Lung (tissue), 11 donors: ENCODE measurements at regions not wholly inside any gene's neighbourhood (a gene's known extent, or its start where the extent isn't known, plus 50 kb on each side); places are given as distances from the start of the nearest gene placed in this dataset.
A peak's percentile ranks its signal among the peaks of the same experiment; 100 is the strongest.

Experiments used
- ATAC-seq: fragments of 200-7000 bp; cut with Tn5 transposase; one replicate; pipeline ENCODE4 v1.9.1; 2020; ENCODE audit warnings: moderate number of reproducible peaks; ENCODE audit not compliant: insufficient read depth, low FRiP score
- DNase-seq, 3 donors: peaks; one replicate each; pipeline ENCODE4 v3.0.0-alpha.2; 2013 to 2017
- H3K27ac ChIP-seq, 2 donors: one replicate each; pipeline ENCODE4 v1.5.1; 2013; ENCODE audit warnings: mild to moderate bottlenecking in 2 of 2, moderate library complexity in 2 of 2, control low read depth in 1 of 2, inconsistent platforms in 1 of 2, low read depth in 1 of 2, low read length in 1 of 2
- H3K27me3 ChIP-seq, 3 donors: one replicate each; pipeline ENCODE4 v1.5.1; 2013; ENCODE audit warnings: low read length in 2 of 3; ENCODE audit not compliant: control insufficient read depth in 3 of 3, insufficient read depth in 3 of 3
- H3K36me3 ChIP-seq, 4 donors: one replicate each; pipeline ENCODE4 v1.5.1; 2013; ENCODE audit warnings: low read length in 4 of 4, mild to moderate bottlenecking in 1 of 4, moderate library complexity in 1 of 4; ENCODE audit not compliant: control insufficient read depth in 4 of 4, insufficient read depth in 4 of 4
- H3K4me1 ChIP-seq, 5 donors: one replicate each; pipeline ENCODE4 v1.5.1; 2013; ENCODE audit warnings: low read length in 5 of 5, mild to moderate bottlenecking in 2 of 5, moderate library complexity in 1 of 5; ENCODE audit not compliant: control insufficient read depth in 5 of 5, insufficient read depth in 5 of 5
- H3K4me3 ChIP-seq: one replicate; pipeline ENCODE4 v1.5.1; 2013; ENCODE audit warnings: mild to moderate bottlenecking, control low read depth, moderate library complexity
- H3K9ac ChIP-seq, 2 donors: one replicate each; pipeline ENCODE4 v1.5.1; 2013; ENCODE audit warnings: low read length in 2 of 2, control low read depth in 1 of 2; ENCODE audit not compliant: insufficient read depth in 1 of 2
- H3K9me3 ChIP-seq, 4 donors: one replicate each; pipeline ENCODE4 v1.5.1; 2013; ENCODE audit warnings: low read length in 3 of 4, mild to moderate bottlenecking in 1 of 4, moderate library complexity in 1 of 4; ENCODE audit not compliant: control insufficient read depth in 4 of 4, insufficient read depth in 3 of 4
- CTCF ChIP-seq: IDR thresholded peaks from 2 replicates; pipeline ENCODE4 v1.5.1; 2012; ENCODE audit warnings: mild to moderate bottlenecking; ENCODE audit errors: control extremely low read depth, extremely low read depth
- WGBS, 2 donors: extraction: QIAGEN DNeasy Blood & Tissue Kit; methylation state at CpG; one replicate each; pipeline ENCODE4 v1.1.7; 2013; 5-methylcytosine and 5-hydroxymethylcytosine counted together
- donor health status: control.
- donor health status: control.
- donor health status: Bipolar disorder and iron deficiency.
- donor health status: healthy.
- donor health status: DM: yes; HTN: yes; CAD: no.

GRCh38 chr5:16005225-16005624 is 174.4 kb downstream of the MARCHF11 start:
- DNase-seq (no peak), ATAC-seq (no peak)
- H3K9me3 ChIP-seq: peaks cover 0 to 15% (median 5%) of the 10 kb centered on the region in 4 donors
- H3K9ac ChIP-seq: no peak overlapping the region
- H3K4me3 ChIP-seq: no peak overlapping the region
- TF ChIP-seq CTCF: no peak
- no peaks in the 10 kb centered on the region for H3K4me1 ChIP-seq
- H3K27me3 ChIP-seq: no peaks in the 10 kb centered on the region
- no peak overlapping the region for H3K27ac ChIP-seq
- H3K36me3 ChIP-seq: no peaks in the 10 kb centered on the region

GRCh38 chr5:16000056-16000455 is 179.5 kb downstream of the MARCHF11 start:
- DNase-seq (peak in 1 of 3 donors; percentile 32), ATAC-seq (no peak)
- Histone ChIP-seq H3K4me1 (peaks cover 0 to 5% (median 0%) of the 10 kb centered on the region in 5 donors), H3K27ac (no peak overlapping the region), H3K9ac (no peak overlapping the region), H3K36me3 (no peaks in the 10 kb centered on the region), H3K4me3 (no peak overlapping the region), H3K27me3 (no peaks in the 10 kb centered on the region), H3K9me3 (peaks cover 0 to 5% (median 0%) of the 10 kb centered on the region in 4 donors)
- no peak for TF ChIP-seq CTCF
- WGBS, 2 donors: 81 to 87% methylated on average over 2 of the region's 2 CpGs

- peak; percentile 68 to 88 (median 86) for DNase-seq
- no peak for ATAC-seq
- H3K9me3 ChIP-seq: peaks cover 1 to 13% (median 3%) of the 10 kb centered on the region in 4 donors
- no peak for TF ChIP-seq CTCF
- H3K27ac ChIP-seq: no peak overlapping the region
- no peaks in the 10 kb centered on the region for H3K27me3 ChIP-seq
- H3K4me3 ChIP-seq: no peak overlapping the region
- H3K36me3 ChIP-seq: no peaks in the 10 kb centered on the region
- no peak overlapping the region for H3K9ac ChIP-seq
- WGBS, 2 donors: 32 to 38% methylated on average over 2 of the region's 2 CpGs
- H3K4me1 ChIP-seq: peaks cover 0 to 9% (median 3%) of the 10 kb centered on the region in 5 donors
Observed at GRCh38 chr5:15995341-15996052, 184.1 kb downstream of the MARCHF11 start.

GRCh38 chr5:15993919-15994318 is 185.7 kb downstream of the MARCHF11 start:
- no peak for ATAC-seq
- TF ChIP-seq CTCF: no peak
- no peak overlapping the region for H3K27ac ChIP-seq
- H3K36me3 ChIP-seq: no peaks in the 10 kb centered on the region
- H3K27me3 ChIP-seq: no peaks in the 10 kb centered on the region
- no peak overlapping the region for H3K9ac ChIP-seq
- no peak for DNase-seq
- peaks cover 1 to 13% (median 3%) of the 10 kb centered on the region in 4 donors for H3K9me3 ChIP-seq
- peaks cover 0 to 9% (median 3%) of the 10 kb centered on the region in 5 donors for H3K4me1 ChIP-seq
- no peak overlapping the region for H3K4me3 ChIP-seq
